GM12875 (cell line): ENCODE measurements at regions not wholly inside any gene's neighbourhood (a gene's known extent, or its start where the extent isn't known, plus 50 kb on each side); places are given as distances from the start of the nearest gene placed in this dataset.

Source experiments
- H3K4me3 ChIP-seq: one replicate; pipeline ENCODE4 v1.5.1; 2011; ENCODE audit warnings: low read depth, low read length, control low read depth
- CTCF ChIP-seq: IDR thresholded peaks from 2 replicates; pipeline ENCODE4 v1.5.1; 2011; ENCODE audit warnings: low read depth, mild to moderate bottlenecking, control low read depth, inconsistent platforms, low read length, moderate library complexity, borderline replicate concordance; ENCODE audit not compliant: insufficient read depth

- TF ChIP-seq CTCF: no peak
- no peak overlapping the region for H3K4me3 ChIP-seq
Observed at GRCh38 chr6:113338644-113339043, 518.5 kb upstream of the MARCKS start.

DNA sequence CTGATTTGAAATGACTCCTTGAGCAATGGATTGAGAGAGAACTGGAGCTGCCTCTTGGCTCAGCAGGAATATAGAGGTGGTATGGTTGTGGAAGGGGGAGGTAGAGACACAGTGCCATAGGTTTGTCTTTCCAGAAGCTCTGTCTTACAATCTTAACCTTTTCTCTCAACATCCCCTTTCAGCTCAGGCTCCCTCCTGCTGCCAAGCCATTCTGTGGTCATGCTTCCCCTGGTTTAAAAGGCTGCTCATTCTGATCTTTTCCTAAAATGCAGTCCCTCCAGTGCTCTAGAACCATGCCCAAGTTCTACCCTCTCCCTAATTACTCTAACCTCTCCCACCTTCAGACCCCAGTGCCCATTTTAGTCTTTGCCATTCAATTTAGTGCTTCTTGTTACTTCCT, 517.9 kb upstream of the MARCKS start:
- TF ChIP-seq CTCF: no peak
- no peak overlapping the region for H3K4me3 ChIP-seq

DNA sequence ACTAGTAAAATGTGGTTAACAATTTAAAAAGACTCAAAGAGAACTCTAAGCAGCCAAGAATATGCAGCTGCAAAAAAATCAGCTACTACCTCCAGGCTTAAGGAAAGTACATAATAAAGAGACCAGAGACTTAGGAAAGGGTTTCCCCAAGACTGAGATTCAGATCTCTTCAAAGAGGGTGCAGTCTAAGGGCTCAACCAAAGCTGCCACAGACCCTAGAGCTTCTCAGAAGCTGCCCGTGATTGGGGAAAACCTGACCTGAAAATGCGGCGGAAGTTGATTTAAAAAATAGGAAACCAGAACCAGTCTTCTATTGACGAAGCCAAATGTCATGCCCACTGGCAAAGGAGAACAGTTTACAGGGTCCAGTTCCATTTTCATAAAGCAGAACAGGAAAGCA, 516.8 kb upstream of the MARCKS start:
- no peak for TF ChIP-seq CTCF
- H3K4me3 ChIP-seq: no peak overlapping the region

GRCh38 chr6:113343940-113344339, 513.2 kb upstream of the MARCKS start:
- TF ChIP-seq CTCF: no peak
- H3K4me3 ChIP-seq: no peak overlapping the region

- TF ChIP-seq CTCF: no peak
- H3K4me3 ChIP-seq: no peak overlapping the region
Observed at GRCh38 chr6:113344969-113345368, 512.2 kb upstream of the MARCKS start.

DNA sequence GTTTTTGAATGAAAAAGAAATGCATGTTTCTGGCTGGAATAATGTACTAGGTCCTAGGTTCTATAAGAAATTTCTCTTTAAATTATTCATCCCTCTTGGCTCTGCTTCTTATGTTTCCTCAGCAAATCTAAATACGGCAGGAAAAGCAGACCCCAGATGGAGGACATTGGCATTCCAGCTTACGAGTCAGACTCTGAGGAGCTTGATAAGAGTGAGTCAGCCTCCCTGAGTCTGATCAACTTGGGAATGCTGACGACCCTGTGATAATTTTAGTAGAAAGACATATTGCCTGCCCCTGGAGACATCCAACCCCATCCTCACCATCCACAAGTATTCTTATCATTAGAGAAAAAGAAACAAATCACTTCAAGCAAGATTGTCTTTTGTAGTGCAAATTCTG, 509.7 kb upstream of the MARCKS start:
- H3K4me3 ChIP-seq: no peak overlapping the region
- TF ChIP-seq CTCF: no peak

GRCh38 chr6:113350461-113350860, 506.7 kb upstream of the MARCKS start:
- H3K4me3 ChIP-seq: no peak overlapping the region
- TF ChIP-seq CTCF: no peak
